HEK293 (cell line): ENCODE measurements at regions not wholly inside any gene's neighbourhood (a gene's known extent, or its start where the extent isn't known, plus 50 kb on each side); places are given as distances from the start of the nearest gene placed in this dataset.

Experiments used
- CTCF ChIA-PET: fragments of 350-600 bp; formaldehyde crosslinking; extraction: SDS; loops from one replicate; lab custom pipeline; 2021; ENCODE audit warnings: antibody characterized with exemption; lab: Yijun Ruan, JAX
- POLR2A ChIA-PET: fragments of 300-600 bp; formaldehyde crosslinking; extraction: SDS; loops from one replicate; lab custom pipeline; 2020; ENCODE audit warnings: antibody characterized with exemption, inconsistent platforms; lab: Yijun Ruan, JAX
- H3K27ac ChIP-seq: fragments of 200-500 bp; sonication (Bioruptor generic); 2 replicates; pipeline ENCODE4 v1.5.1; 2014; ENCODE audit warnings: low read depth, low read length, control low read depth, inconsistent platforms; ENCODE audit errors: extremely low read depth
- H3K36me3 ChIP-seq, 2 experiments: fragments of 200-500 bp in 1 of 2; sonication (Bioruptor generic) in 1 of 2; 1 replicate in 1 of 2; 2 replicates in 1 of 2; pipeline ENCODE4 v1.5.1; 2014 to 2017; ENCODE audit warnings: inconsistent platforms in 2 of 2, low read length in 2 of 2; ENCODE audit not compliant: control insufficient read depth in 2 of 2, insufficient read depth in 1 of 2
- H3K4me1 ChIP-seq: fragments of 200-500 bp; sonication (Bioruptor generic); 2 replicates; pipeline ENCODE4 v1.5.1; 2014; ENCODE audit warnings: mild to moderate bottlenecking, low read length, inconsistent platforms; ENCODE audit not compliant: control insufficient read depth, insufficient read depth
- H3K4me3 ChIP-seq: 2 replicates; pipeline ENCODE4 v1.5.1; 2011; ENCODE audit warnings: low read depth, mild to moderate bottlenecking, control low read depth, low read length, moderate library complexity
- H3K9me3 ChIP-seq: fragments of 200-500 bp; sonication (Bioruptor generic); 2 replicates; pipeline ENCODE4 v1.5.1; 2014; ENCODE audit warnings: low read depth, low read length, inconsistent platforms; ENCODE audit not compliant: control insufficient read depth, insufficient read depth
- ATF2 ChIP-seq: fragments of 450-650 bp; formaldehyde crosslinking; IDR thresholded peaks from 2 replicates; pipeline ENCODE4 v1.5.1; 2016; ENCODE audit warnings: missing biosample characterization, missing genetic modification characterization, low read depth
- PRDM10 ChIP-seq: fragments of 450-650 bp; formaldehyde crosslinking; IDR thresholded peaks from 2 replicates; pipeline ENCODE4 v1.5.1; 2016; ENCODE audit warnings: missing biosample characterization, missing genetic modification characterization
- SCRT2 ChIP-seq: fragments of 450-650 bp; formaldehyde crosslinking; IDR thresholded peaks from 2 replicates; pipeline ENCODE4 v1.5.1; 2016; ENCODE audit warnings: missing biosample characterization, missing genetic modification characterization
- ZEB2 ChIP-seq: fragments of 450-650 bp; formaldehyde crosslinking; IDR thresholded peaks from 2 replicates; pipeline ENCODE4 v1.5.1; 2016; ENCODE audit warnings: missing biosample characterization, missing genetic modification characterization
- ZNF2 ChIP-seq: fragments of 450-650 bp; formaldehyde crosslinking; IDR thresholded peaks from 2 replicates; pipeline ENCODE4 v1.5.1; 2016; ENCODE audit warnings: missing biosample characterization, missing genetic modification characterization
- ZNF214 ChIP-seq: fragments of 450-650 bp; formaldehyde crosslinking; IDR thresholded peaks from 2 replicates; pipeline ENCODE4 v1.5.1; 2017; ENCODE audit warnings: missing biosample characterization, mild to moderate bottlenecking, missing genetic modification characterization, borderline replicate concordance
- ZNF280D ChIP-seq: fragments of 450-650 bp; formaldehyde crosslinking; IDR thresholded peaks from 2 replicates; pipeline ENCODE4 v1.5.1; 2016; ENCODE audit warnings: missing biosample characterization, missing genetic modification characterization
- ZNF324 ChIP-seq: fragments of 450-650 bp; formaldehyde crosslinking; IDR thresholded peaks from 2 replicates; pipeline ENCODE4 v1.5.1; 2016; ENCODE audit warnings: missing biosample characterization, missing genetic modification characterization
- ZNF571 ChIP-seq: fragments of 450-650 bp; formaldehyde crosslinking; IDR thresholded peaks from 2 replicates; pipeline ENCODE4 v1.5.0; 2017; ENCODE audit warnings: missing biosample characterization, missing genetic modification characterization
- ZNF639 ChIP-seq: fragments of 450-650 bp; formaldehyde crosslinking; IDR thresholded peaks from 2 replicates; pipeline ENCODE4 v1.5.1; 2016; ENCODE audit warnings: missing biosample characterization, missing genetic modification characterization
- ZNF768 ChIP-seq: fragments of 450-650 bp; formaldehyde crosslinking; IDR thresholded peaks from 2 replicates; pipeline ENCODE4 v1.5.1; 2018; ENCODE audit warnings: missing biosample characterization, mild to moderate bottlenecking, missing genetic modification characterization
- ZNF785 ChIP-seq: fragments of 450-650 bp; formaldehyde crosslinking; IDR thresholded peaks from 2 replicates; pipeline ENCODE4 v1.5.1; 2016; ENCODE audit warnings: missing biosample characterization, missing genetic modification characterization
- ZNF791 ChIP-seq: fragments of 450-650 bp; formaldehyde crosslinking; IDR thresholded peaks from 2 replicates; pipeline ENCODE4 v1.5.1; 2016; ENCODE audit warnings: missing biosample characterization, missing genetic modification characterization
- ZNF830 ChIP-seq: fragments of 450-650 bp; IDR thresholded peaks from 2 replicates; pipeline ENCODE4 v1.5.0; 2018; ENCODE audit warnings: missing biosample characterization, missing genetic modification characterization, low read depth, mild to moderate bottlenecking, moderate library complexity
- ZSCAN5A ChIP-seq: fragments of 450-650 bp; formaldehyde crosslinking; IDR thresholded peaks from 2 replicates; pipeline ENCODE4 v1.5.1; 2016; ENCODE audit warnings: missing biosample characterization, missing genetic modification characterization
- ZXDB ChIP-seq: fragments of 450-650 bp; formaldehyde crosslinking; IDR thresholded peaks from 2 replicates; pipeline ENCODE4 v1.5.1; 2016; ENCODE audit warnings: missing biosample characterization, missing genetic modification characterization

- CTCF ChIA-PET = interaction anchor here (0.7 kb wide), 1 partner anchor 150 kb away, joined by 4 read pairs; no protein-coding TSS in a partner anchor
- Histone ChIP-seq H3K4me3 (no peak overlapping the region), H3K9me3 (no peaks in the 10 kb centered on the region), H3K27ac (no peak overlapping the region), H3K36me3 (no peaks in the 10 kb centered on the region), H3K4me1 (no peaks in the 10 kb centered on the region)
- POLR2A ChIA-PET = no interaction called here
- no peak for TF ChIP-seq ATF2 (tag by site-specific recombination)
- TF ChIP-seq ZNF639 (tag by site-specific recombination) = no peak
- no peak for TF ChIP-seq ZNF214 (tag by site-specific recombination)
- TF ChIP-seq ZSCAN5A (tag by site-specific recombination) = no peak
- no peak for TF ChIP-seq ZNF768 (tag by site-specific recombination)
- TF ChIP-seq ZNF785 (tag by site-specific recombination) = no peak
- no peak for TF ChIP-seq ZNF830 (tag by site-specific recombination)
- no peak for TF ChIP-seq SCRT2 (tag by site-specific recombination)
- TF ChIP-seq ZXDB (tag by site-specific recombination) = no peak
- no peak for TF ChIP-seq ZNF2
- TF ChIP-seq PRDM10 (tag by site-specific recombination) = no peak
- TF ChIP-seq ZNF280D (tag by site-specific recombination) = no peak
- TF ChIP-seq ZNF324 (tag by site-specific recombination) = no peak
Observed at GRCh38 chr10:10892290-10892875, 125.3 kb upstream of the CELF2 start.

GRCh38 chr10:10897400-10897799 is 120.3 kb upstream of the CELF2 start:
- H3K27ac ChIP-seq = no peak overlapping the region
- no peaks in the 10 kb centered on the region for H3K4me1 ChIP-seq
- CTCF ChIA-PET = no interaction called here
- H3K9me3 ChIP-seq = no peaks in the 10 kb centered on the region; the same call in 1 of the 2 replicates
- POLR2A ChIA-PET = no interaction called here
- TF ChIP-seq ZNF791 (tag by site-specific recombination) = no peak
- TF ChIP-seq ZNF571 (tag by site-specific recombination) = no peak
- TF ChIP-seq ZEB2 = no peak
- H3K4me3 ChIP-seq = no peak overlapping the region
- no peaks in the 10 kb centered on the region for H3K36me3 ChIP-seq
